ENCODE measurements at regions not wholly inside any gene's neighbourhood (a gene's known extent, or its start where the extent isn't known, plus 50 kb on each side); places are given as distances from the start of the nearest gene placed in this dataset.

DNA sequence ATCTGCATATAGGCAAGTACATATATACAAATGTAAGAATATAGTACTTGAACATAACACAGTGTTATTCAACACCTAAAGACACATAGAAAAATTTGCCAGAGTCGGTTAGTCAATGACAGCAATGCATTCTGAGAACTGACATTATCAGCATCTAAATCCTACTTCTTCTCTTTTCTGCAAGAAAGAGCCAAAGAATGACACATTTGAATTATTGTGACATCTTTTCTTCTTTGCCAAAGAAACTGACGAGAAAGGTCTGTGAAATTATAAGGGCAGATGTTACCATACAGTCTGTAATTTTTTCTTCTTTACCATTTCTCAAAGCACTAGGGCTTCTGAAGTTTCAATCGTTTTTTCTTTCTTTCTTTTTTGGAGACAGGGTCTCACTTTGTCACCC, 350.9 kb upstream of the NBEA start:
- H3K27me3 ChIP-seq (ENCODE audit: insufficient read depth, low read length, poor library complexity, severe bottlenecking): no peaks in the 10 kb centered on the region
- H3K9me2 ChIP-seq (replicated peaks; ENCODE audit: low read depth, low read length): no peaks in the 10 kb centered on the region
- H3F3A ChIP-seq (ENCODE audit: low read depth): no peaks in the 10 kb centered on the region
- no peaks in the 10 kb centered on the region for H3K79me2 ChIP-seq (ENCODE audit: insufficient read depth, low read length)
- H3K4me3 ChIP-seq (ENCODE audit: low read length, poor library complexity, severe bottlenecking): no peak overlapping the region
- no peak overlapping the region for H3K4me2 ChIP-seq (ENCODE audit: low read depth, low read length, poor library complexity, severe bottlenecking)
- no peaks in the 10 kb centered on the region for H4K20me1 ChIP-seq (ENCODE audit: insufficient read depth, low read length, poor library complexity, severe bottlenecking)
- 0 out of 2 replicates have a peak, but pooled peaks cover 3% of the 10 kb centered on the region for H3K9me3 ChIP-seq (ENCODE audit: insufficient read depth, low read depth, low read length)
- no peaks in the 10 kb centered on the region for H3K36me3 ChIP-seq (ENCODE audit: insufficient read depth, low read length)
- no peak overlapping the region for H3K9ac ChIP-seq (ENCODE audit: low read depth, low read length, poor library complexity, severe bottlenecking)
- TF ChIP-seq EZH2phosphoT487 (IDR thresholded peaks at IDR 0.05; ENCODE audit: borderline replicate concordance) (no peak), CTCF (conservative IDR thresholded peaks at IDR 0.05; ENCODE audit: low read length) (no peak)
- H3K4me1 ChIP-seq (ENCODE audit: insufficient read depth, low read length, poor library complexity, severe bottlenecking): no peaks in the 10 kb centered on the region
- no peak overlapping the region for H2AFZ ChIP-seq (ENCODE audit: low read length)

DNA sequence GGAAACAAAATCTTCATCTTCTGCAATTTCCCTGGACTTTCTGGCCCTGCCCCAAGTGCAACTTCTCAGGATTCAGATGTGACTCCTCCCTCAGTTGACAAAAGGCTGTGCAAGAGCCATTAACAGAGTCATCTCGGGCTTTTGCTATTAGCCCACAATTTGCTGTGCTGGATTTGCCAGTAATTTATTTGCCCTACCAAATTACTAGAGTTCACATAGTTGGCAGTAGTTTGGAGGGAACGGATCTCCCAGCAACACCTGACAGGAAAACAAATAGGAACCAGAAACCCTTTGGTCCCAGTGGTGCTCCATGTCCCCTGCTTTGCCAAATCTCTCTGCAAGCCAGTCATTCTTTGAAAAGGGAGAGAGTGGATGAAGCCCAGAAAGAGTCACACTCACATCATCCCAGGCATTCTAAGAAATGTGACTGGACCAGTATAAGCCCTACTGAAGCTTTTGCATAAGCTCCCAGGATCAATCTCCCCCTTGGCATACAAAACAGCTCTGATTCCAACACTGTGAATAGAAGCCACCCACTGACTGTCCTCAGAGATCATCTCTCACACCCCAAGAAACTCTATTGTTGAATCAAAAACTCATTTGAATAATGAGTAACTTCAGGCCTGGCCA, 350.1 kb upstream of the NBEA start:
- TF ChIP-seq CTCF (conservative IDR thresholded peaks at IDR 0.05; ENCODE audit: low read length): no peak
- no peak for TF ChIP-seq EZH2phosphoT487 (IDR thresholded peaks at IDR 0.05; ENCODE audit: borderline replicate concordance)
- Histone ChIP-seq H3K9ac (ENCODE audit: low read depth, low read length, poor library complexity, severe bottlenecking) (no peak overlapping the region), H3F3A (ENCODE audit: low read depth) (no peaks in the 10 kb centered on the region)

GRCh38 chr13:34593658-34594057, 348.4 kb upstream of the NBEA start:
- no peaks in the 10 kb centered on the region for H3F3A ChIP-seq (ENCODE audit: low read depth)
- H3K9ac ChIP-seq (ENCODE audit: low read depth, low read length, poor library complexity, severe bottlenecking): no peak overlapping the region
- H3K4me3 ChIP-seq (ENCODE audit: low read length, poor library complexity, severe bottlenecking): no peak overlapping the region
- H3K4me1 ChIP-seq (ENCODE audit: insufficient read depth, low read length, poor library complexity, severe bottlenecking): no peaks in the 10 kb centered on the region
- H2AFZ ChIP-seq (ENCODE audit: low read length): no peak overlapping the region
- 0 out of 2 replicates have a peak, but pooled peaks cover 3% of the 10 kb centered on the region for H3K9me3 ChIP-seq (ENCODE audit: insufficient read depth, low read depth, low read length)
- no peaks in the 10 kb centered on the region for H4K20me1 ChIP-seq (ENCODE audit: insufficient read depth, low read length, poor library complexity, severe bottlenecking)
- no peak overlapping the region for H3K4me2 ChIP-seq (ENCODE audit: low read depth, low read length, poor library complexity, severe bottlenecking)
- H3K36me3 ChIP-seq (ENCODE audit: insufficient read depth, low read length): no peaks in the 10 kb centered on the region
- H3K79me2 ChIP-seq (ENCODE audit: insufficient read depth, low read length): no peaks in the 10 kb centered on the region
- no peak for TF ChIP-seq EZH2phosphoT487 (IDR thresholded peaks at IDR 0.05; ENCODE audit: borderline replicate concordance)
- no peak for TF ChIP-seq CTCF (conservative IDR thresholded peaks at IDR 0.05; ENCODE audit: low read length)
- H3K9me2 ChIP-seq (replicated peaks; ENCODE audit: low read depth, low read length): no peaks in the 10 kb centered on the region
- H3K27me3 ChIP-seq (ENCODE audit: insufficient read depth, low read length, poor library complexity, severe bottlenecking): no peaks in the 10 kb centered on the region

More for the DNA sequence above, 350.1 kb upstream of the NBEA start:
- Histone ChIP-seq H4K20me1 (ENCODE audit: insufficient read depth, low read length, poor library complexity, severe bottlenecking) (no peaks in the 10 kb centered on the region), H2AFZ (ENCODE audit: low read length) (no peak overlapping the region), H3K4me2 (ENCODE audit: low read depth, low read length, poor library complexity, severe bottlenecking) (no peak overlapping the region), H3K79me2 (ENCODE audit: insufficient read depth, low read length) (no peaks in the 10 kb centered on the region), H3K4me3 (ENCODE audit: low read length, poor library complexity, severe bottlenecking) (no peak overlapping the region), H3K9me3 (ENCODE audit: insufficient read depth, low read depth, low read length) (0 out of 2 replicates have a peak, but pooled peaks cover 3% of the 10 kb centered on the region), H3K27me3 (ENCODE audit: insufficient read depth, low read length, poor library complexity, severe bottlenecking) (no peaks in the 10 kb centered on the region), H3K9me2 (replicated peaks; ENCODE audit: low read depth, low read length) (no peaks in the 10 kb centered on the region), H3K4me1 (ENCODE audit: insufficient read depth, low read length, poor library complexity, severe bottlenecking) (no peaks in the 10 kb centered on the region), H3K36me3 (ENCODE audit: insufficient read depth, low read length) (no peaks in the 10 kb centered on the region)
